ENCODE measurements at regions not wholly inside any gene's neighbourhood (a gene's known extent, or its start where the extent isn't known, plus 50 kb on each side); places are given as distances from the start of the nearest gene placed in this dataset.
"Not testable (repeated sequence)": the region's sequence is repeated elsewhere in the genome, so short reads cannot be mapped to it uniquely, and the experiment has no call there.

GRCh38 chr7:51867117-51867516, 550.5 kb upstream of the COBL start:
- DNase-seq: no peak

GRCh38 chr7:51860305-51860704, 543.7 kb upstream of the COBL start:
- no peak for DNase-seq

GRCh38 chr7:51850126-51850525, 533.5 kb upstream of the COBL start:
- no peak for DNase-seq

- no peak for DNase-seq
Measured at GRCh38 chr7:51847461-51848134, 531.0 kb upstream of the COBL start.

GRCh38 chr7:51839130-51839529, 522.5 kb upstream of the COBL start:
- DNase-seq: not testable (repeated sequence)

- no peak for DNase-seq
Measured at GRCh38 chr7:51827631-51828030, 511.0 kb upstream of the COBL start.

- no peak for DNase-seq
Measured at GRCh38 chr7:51824050-51824449, 507.4 kb upstream of the COBL start.

- no peak for DNase-seq
Measured at GRCh38 chr7:51823437-51823836, 506.8 kb upstream of the COBL start.

GRCh38 chr7:51817694-51818225, 501.2 kb upstream of the COBL start:
- no peak for DNase-seq

- DNase-seq: not testable (repeated sequence)
Measured at GRCh38 chr7:51805783-51806431, 489.3 kb upstream of the COBL start.

- no peak for DNase-seq
Measured at GRCh38 chr7:51802718-51803117, 486.1 kb upstream of the COBL start.

GRCh38 chr7:51797371-51797770, 480.8 kb upstream of the COBL start:
- DNase-seq: no peak

GRCh38 chr7:51792796-51793195, 476.2 kb upstream of the COBL start:
- DNase-seq: no peak

GRCh38 chr7:51789489-51789888, 472.9 kb upstream of the COBL start:
- DNase-seq: no peak

- DNase-seq: no peak
Measured at GRCh38 chr7:51786284-51786683, 469.7 kb upstream of the COBL start.

- DNase-seq: no peak
Measured at GRCh38 chr7:51785876-51786275, 469.3 kb upstream of the COBL start.

- no peak for DNase-seq
Measured at GRCh38 chr7:51785171-51785570, 468.6 kb upstream of the COBL start.

- no peak for DNase-seq
Measured at GRCh38 chr7:51783241-51783640, 466.6 kb upstream of the COBL start.

- DNase-seq: no peak
Measured at GRCh38 chr7:51778121-51778520, 461.5 kb upstream of the COBL start.

- DNase-seq: no peak
Measured at GRCh38 chr7:51774178-51774577, 457.6 kb upstream of the COBL start.

- DNase-seq: no peak
Measured at GRCh38 chr7:51772190-51772589, 455.6 kb upstream of the COBL start.

- no peak for DNase-seq
Measured at GRCh38 chr7:51764976-51765375, 448.4 kb upstream of the COBL start.

GRCh38 chr7:51759985-51760384, 443.4 kb upstream of the COBL start:
- DNase-seq: no peak

GRCh38 chr7:51757960-51758359, 441.4 kb upstream of the COBL start:
- no peak for DNase-seq

GRCh38 chr7:51732951-51733350, 416.3 kb upstream of the COBL start:
- no peak for DNase-seq

All from NCI-H446 treated with DMSO at 0.1 percent for 48 hours (cell line).